HEK293T (cell line): ENCODE measurements at regions not wholly inside any gene's neighbourhood (a gene's known extent, or its start where the extent isn't known, plus 50 kb on each side); places are given as distances from the start of the nearest gene placed in this dataset.

Experiments used
- ARNT ChIP-seq: fragments of 450-650 bp; IDR thresholded peaks from 2 replicates; pipeline ENCODE4 v1.6.1; 2017; ENCODE audit warnings: mild to moderate bottlenecking
- ELF4 ChIP-seq: fragments of 450-650 bp; IDR thresholded peaks from 2 replicates; pipeline ENCODE4 v1.6.1; 2017; ENCODE audit warnings: antibody characterized with exemption
- SP1 ChIP-seq: fragments of 450-650 bp; IDR thresholded peaks from 2 replicates; pipeline ENCODE4 v1.6.1; 2017
- SUZ12 ChIP-seq: fragments of 450-650 bp; IDR thresholded peaks from 2 replicates; pipeline ENCODE4 v1.6.1; 2016; ENCODE audit warnings: mild to moderate bottlenecking

GRCh38 chr4:156575430-156576073, 396.0 kb downstream of the PDGFC start:
- no peak for TF ChIP-seq ARNT
- no peak for TF ChIP-seq SUZ12
- TF ChIP-seq ELF4, result no peak
- TF ChIP-seq SP1, result no peak
